HG02981 (cell line): ENCODE measurements at regions not wholly inside any gene's neighbourhood (a gene's known extent, or its start where the extent isn't known, plus 50 kb on each side); places are given as distances from the start of the nearest gene placed in this dataset.

ENCODE experiments used
- ATAC-seq: cut with Tn5 transposase; IDR thresholded peaks from one replicate; pipeline ENCODE4 v1.9.1; 2021; ENCODE audit warnings: mild to moderate bottlenecking, moderate library complexity; ENCODE audit not compliant: unreplicated experiment

DNA sequence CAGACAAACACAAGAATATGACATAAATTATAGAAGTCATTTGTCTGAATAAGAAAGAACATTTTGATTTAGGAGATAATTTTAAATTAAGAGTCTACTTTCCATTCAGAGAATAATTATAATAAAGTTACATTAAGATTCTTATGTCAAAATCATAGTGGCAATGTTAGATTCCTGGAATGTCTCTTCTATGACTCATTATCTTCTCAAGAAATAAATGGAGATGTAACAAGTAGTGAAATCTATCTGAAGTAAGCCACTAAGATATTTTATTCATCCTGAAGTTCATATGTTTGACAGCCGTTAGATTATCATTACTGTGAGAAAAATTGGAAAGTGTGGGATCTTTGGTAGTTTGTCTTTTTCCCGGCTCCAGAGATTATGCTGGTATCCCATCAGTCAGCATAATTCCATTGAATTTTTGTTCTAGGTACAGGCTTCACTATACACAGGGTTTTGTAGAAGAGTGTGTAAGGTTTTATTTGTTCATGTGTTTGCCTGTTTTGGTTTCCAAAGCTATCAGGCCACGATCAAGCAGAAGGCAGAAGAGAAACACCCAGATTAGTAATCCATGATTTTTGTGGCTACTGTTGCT is 1246.6 kb upstream of the LRRTM1 start:
- no peak for ATAC-seq

DNA sequence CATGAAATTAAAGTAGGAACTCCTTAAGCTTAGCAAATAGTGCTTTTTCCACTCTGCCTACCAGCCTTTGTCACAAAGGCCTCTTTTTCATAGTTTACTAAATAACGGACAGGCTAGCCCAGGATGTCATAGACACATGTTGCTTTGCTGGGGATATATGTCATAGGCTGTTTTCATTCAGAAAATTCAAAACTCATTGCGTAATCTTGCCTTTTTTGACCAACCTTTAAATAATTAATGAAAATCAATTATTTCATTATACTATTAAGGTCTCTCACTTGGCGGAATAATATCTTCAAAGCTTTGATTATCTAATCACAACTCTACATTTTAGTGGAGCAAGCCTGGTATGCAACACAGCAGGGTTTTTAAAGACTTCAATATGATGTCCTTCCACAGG is 1245.7 kb upstream of the LRRTM1 start:
- no peak for ATAC-seq

DNA sequence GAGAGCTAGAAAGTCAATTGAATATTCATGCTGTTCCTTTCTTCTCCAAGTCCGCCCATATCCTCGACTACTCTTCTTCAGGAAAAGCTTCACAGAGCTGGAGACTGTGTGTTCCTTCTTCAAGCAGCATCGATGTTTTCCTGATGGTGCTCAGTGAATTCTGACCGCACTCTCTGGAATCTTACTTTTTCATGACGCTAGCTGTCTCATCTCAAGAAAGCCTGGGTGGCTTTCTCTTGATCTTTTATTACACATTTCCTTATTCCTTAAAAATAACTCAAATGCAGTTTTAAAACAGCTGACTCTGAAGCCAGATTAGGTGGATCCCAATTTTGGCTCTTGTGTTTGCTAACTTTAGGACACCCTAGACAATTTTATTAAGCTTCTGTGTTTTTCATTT is 1245.1 kb upstream of the LRRTM1 start:
- ATAC-seq: no peak

DNA sequence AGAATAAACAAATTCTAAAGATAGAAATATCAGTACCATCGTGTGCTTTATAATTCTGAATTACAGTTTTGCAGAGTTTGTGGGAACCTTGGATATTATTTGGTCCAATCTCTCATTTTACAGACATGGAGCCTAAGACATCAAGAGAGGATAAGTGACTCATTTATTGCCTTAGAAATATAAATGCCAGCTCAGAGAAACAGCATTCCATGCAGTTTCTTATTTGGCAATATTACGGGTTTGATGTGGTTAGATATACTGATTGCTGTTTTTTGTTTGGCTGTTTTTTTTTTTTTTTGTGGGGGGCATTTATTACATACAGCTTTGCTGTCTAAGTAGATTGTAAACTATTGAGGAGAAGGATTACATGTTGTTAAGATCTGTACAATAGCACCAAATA is 1241.1 kb upstream of the LRRTM1 start:
- ATAC-seq: no peak

DNA sequence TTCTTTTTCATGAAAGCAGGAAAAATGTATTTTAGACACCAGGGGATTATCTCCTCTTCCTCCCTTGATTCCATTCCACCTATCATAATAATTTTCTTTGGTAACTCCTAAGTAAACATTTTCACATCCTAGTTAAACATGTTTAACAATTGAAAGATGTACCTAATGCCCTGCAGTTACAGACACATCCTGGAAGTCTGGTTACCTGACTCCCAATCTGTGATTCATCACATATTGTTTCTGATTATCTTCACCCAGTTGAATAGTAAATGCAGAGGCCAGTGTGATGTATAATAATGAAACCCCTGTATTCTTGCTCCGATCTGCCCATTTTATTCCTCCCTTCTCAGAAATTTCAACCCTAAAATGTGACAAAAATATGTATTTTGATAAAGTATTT is 1237.6 kb upstream of the LRRTM1 start:
- ATAC-seq: no peak

DNA sequence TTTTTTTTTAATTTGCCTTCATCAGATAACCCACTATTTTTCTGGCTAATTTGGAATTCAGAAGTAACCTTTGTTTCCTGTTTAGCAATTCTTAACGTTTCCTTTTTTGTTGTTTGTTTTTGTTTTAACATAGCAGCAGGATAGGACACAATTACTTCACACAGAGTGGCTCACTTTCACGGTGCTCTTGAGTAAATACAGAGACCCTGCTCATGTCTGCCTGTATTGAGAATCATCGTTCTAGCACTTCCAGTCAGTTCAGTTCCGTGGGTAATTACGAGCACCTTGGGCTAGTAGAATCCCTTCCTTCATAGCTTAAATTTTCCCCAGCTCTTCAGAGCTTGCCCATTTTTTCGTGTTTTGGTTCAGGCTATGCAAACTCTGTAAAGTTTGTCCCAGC is 1225.4 kb upstream of the LRRTM1 start:
- no peak for ATAC-seq

DNA sequence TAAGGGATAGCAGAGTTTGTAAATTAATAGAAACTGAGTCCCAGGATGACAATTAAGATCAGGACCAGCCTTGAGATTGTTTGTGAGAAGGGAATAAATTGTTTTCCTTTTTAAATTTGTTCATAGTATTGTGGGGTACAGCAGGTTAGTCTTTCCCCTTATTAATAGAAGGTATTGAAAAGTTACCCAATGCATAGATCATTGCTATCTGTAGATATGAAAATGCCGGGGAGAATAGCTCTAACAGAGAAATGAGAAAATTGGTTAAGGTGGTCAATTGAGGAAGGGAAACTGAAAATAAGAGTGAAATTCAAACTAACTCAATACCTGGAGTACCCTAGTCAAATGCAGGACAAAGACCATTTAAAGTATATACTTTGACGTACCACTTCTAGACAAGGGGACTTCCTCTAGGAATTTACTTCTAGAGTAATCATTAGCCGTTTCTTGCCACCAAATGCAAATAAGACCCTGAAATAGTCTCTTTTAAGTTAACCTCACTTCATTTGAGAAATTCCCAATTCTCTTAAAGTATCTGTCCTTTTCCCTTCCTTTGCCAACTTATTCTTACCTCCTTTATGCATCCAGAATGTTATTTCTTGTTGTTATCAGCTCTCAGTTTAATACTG is 1224.4 kb upstream of the LRRTM1 start:
- peak; percentile 97 for ATAC-seq

DNA sequence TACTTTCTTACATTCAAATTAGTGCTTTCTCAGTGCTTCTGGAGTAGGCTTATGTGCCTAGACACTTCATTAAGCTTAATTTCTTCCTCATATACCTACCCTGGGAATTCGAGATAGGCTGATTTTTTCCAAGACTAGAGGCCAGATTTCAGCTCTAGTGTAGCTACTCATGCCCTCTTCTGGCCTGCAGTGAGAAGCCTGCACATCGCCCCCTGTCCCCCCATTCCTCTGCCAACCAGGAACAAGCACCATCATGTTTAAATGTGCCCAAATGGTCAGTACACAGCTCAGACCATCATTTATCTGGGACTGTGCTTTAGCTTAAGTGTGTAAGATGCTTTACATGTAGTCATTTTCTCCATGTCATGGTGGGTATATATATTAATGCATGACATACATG is 1218.8 kb upstream of the LRRTM1 start:
- ATAC-seq: no peak

DNA sequence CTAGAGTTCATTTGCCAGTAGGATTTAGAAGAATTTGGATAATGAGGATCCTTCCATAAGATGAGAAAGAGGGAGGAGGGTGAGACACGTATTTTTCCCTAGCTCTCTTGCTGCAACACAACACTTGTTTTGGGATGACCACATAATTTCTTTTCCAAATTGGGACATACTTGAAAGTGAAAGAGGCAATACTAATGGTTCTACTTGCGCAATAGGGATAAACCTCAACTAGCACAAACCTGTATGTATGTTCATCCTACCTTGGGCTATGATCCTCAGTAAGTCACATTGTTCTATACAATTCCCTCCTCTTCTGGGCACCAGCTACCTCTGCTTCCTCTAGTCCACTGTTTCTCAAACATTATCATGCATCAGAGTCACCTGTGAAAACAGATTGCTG is 1208.8 kb upstream of the LRRTM1 start:
- ATAC-seq: no peak

DNA sequence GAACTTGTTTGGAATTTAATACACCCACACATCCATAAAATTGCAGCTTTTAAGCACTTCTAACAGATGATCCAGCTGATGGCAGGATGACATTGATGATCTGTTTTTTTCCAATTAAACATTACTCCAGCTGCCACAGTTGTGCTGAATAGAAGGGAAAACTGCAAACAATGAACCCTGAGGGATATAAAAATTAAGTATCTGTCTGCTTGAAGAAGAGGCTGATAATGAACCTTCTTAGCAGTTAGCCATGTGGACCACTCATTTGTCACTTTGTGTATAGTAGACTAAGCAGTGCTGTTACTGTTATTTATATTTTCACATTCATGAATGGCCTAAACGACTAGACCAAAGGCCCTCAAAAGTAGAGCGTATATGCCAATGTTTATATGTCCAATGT is 1201.0 kb upstream of the LRRTM1 start:
- no peak for ATAC-seq

DNA sequence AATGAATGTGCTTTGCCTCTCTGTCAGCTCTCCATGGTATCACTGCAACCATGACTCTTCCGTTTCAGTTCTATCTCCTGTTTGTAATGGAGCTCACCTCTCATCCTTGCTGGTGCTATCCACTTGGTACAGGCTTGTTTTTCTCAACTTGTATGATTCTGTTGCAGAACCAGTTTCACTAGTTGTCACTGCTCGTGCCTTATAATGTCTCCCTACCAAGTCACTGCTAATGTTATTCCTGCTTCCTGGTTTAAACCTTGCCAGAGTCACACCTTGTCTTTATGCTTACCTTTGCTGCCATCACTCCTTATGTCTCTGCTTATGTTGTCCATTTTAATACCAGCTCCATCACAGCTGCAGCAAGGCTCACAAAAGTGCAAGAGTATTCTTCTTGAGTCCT is 1191.0 kb upstream of the LRRTM1 start:
- no peak for ATAC-seq

DNA sequence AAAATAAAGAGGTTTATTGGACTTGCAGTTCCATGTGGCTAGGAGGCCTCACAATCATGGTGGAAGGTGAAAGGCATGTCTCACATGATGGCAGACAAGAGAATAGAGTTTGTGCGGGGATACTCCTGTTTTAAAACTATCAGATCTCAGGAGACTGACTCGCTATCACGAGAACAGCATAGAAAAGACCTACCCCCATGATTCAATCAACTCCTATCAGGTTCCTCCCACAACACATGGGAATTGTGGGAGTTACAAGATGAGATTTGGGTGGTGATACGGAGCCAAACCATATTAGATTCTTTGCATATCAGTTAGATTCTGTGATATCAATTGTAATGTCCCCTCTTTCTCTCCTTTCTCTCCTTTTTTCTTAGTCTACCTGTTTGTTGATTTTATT is 1178.7 kb upstream of the LRRTM1 start:
- no peak for ATAC-seq

DNA sequence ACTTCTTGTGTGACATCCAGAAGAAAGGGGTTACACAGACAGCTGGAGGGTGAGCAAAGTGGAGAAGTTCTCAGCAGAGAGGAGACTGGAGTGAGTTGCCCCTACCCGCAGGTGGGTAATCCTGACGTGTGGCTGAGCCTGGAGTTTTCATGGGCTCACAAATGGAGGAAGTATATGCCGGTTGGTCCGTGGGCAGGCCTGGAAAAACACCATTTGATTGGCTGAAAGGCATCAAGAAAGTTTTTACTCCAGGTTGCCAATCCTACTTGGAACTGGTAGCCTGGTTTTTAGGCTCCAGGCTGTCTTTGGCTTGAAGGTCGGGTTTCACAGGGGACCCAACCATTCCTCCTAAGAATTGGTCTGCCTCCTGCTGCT is 1177.4 kb upstream of the LRRTM1 start:
- no peak for ATAC-seq

DNA sequence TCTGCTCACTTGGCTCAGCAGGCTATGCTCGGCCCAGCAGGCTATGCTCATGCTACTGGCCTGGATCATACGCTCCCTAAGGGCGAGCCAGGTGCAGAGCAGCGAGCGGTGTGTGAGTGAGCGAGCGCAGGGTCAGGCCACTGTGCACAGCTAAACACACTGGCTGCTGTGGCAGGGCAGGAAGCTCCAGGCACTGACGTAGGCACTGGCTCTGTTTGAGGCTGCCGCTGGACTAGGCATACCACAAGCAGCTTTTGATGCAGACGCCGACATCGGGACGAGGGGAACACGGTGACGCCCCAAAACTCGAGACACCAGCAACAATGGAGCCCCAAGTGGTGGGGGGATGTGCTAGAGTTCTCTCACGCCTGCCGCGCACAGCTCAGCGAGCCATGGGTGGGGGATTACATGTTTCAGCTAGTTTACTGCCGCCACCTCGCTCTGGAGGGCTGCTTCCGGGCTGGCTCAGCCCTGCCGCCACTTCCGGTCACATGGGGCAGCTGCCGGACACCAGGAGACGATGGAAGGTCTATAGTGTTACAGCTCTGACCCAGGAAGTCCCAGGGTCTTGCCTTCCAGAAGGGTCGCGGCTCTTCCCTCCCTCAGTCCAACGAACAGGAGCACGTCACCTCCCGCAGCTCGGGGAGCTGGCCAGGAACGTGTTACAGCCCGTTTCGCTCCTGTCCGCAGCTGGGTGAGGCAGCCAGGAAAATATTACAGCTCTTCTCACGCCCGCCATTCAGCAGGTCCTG is 1176.9 kb upstream of the LRRTM1 start:
- no peak for ATAC-seq

DNA sequence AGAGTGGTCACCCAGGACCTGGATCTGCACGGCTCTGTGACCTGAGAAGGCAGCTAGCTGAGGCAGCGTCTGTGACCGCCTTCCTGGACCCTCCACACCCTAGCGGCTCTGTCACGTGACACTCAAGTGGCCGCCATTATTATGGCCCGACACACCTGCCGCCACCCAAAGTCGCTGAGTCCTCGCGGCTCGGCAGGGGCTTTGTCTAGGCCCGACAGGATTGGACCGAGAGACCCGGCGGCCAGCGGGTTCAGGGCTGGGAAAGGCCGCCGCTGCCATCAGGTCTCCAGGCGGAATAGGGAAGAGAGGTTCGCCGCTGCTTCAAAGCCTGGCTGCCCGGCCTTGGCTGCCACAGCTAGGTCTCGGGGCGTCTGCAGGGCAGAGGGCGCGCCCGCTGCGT is 1162.5 kb upstream of the LRRTM1 start:
- no peak for ATAC-seq

DNA sequence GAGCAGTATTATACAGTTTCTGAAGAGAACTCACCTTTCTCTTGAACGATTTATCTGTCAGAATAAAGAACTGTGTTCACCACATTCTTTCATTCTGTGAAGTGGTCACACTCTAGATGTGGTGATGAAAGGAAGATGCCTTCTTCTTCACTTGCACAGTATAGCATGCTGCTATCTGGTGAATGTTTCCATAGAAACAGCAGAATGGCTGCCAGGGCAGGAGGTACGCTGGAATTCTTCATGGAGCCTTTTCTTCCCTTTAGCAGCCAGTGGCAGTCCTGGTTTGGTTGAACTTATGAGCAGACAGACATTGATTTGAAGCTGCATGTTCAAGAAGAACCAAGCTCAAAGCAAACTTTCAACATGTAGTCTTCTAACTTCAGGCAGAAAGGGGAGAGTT is 1157.9 kb upstream of the LRRTM1 start:
- ATAC-seq: no peak

DNA sequence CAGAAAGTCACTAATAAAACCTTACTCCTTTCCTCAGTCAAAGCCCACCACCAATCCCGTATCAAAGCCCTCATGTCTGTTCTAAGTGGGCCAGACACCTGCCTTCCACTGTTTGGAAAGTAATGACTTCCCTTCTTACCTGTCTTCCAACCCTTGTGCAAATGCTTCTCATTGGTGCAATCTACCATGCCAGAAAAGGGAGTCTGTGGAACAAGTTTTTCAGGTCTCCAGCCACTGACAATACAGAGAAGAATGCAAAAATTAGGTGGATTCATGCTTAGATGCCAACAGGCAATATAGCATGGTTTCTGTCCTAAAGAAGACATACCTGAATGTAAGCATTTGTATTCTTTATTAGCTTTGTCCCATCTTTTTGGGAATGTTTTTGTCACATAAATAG is 1140.6 kb upstream of the LRRTM1 start:
- ATAC-seq: no peak

DNA sequence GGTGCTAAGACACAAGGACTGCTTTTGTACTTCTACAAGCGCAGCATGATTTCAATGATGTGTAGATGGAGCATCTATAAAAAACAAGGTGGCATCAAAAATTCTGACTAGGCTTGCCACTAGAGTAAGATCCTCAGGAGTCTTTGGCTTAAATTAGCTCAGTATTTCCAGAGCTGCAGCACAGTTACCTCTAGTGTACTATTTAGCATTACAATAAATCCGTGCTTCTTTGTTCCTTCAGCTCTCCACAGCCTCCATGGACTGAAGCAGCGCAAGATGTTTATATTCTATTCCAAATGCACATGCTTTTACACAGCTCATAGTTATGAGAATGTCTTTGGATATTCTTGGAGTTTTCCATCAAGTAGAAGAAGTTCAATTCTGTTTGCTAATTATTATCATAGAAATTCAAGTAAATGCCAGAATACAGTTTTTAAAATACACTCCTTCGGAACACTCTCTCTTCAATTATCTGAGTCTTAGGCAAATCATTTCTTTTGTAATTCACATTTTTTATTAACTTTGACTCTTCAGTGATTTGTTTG is 1133.0 kb upstream of the LRRTM1 start:
- ATAC-seq: no peak

DNA sequence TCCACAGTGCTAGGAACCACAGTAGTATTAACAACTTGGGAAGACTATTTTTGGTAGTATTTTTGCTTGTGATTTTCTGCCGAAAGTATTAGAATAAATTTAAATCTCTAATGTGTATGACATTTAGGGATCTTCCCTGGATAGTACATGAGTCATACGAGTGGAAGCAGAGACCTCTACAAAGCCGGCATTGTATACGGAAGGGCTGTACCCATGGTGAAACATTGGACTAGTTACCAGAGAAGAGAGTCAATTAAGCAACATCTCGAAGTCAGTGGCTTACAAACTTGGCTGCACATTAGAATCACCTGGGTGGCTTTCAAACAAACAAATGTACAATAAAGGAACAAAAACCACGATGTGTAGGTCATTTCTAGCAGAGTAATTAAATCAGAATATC is 1131.7 kb upstream of the LRRTM1 start:
- ATAC-seq: no peak

DNA sequence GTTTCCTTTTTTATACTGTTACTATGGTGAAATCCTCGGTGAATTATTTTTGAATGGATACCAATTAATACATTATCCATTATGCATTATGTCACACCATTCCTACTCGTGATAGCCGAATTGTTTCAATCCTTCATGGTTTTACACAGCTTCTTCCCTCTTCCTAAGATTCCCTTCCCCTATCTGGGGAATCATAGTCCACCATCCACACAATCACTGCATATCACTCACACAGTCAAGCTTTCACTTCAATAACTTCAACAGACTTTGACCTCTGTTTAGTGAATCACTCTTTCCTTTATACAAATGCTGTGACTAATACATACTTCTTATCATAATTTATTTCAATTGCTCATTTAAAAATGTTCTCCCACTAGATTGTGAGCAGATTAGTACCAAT is 1108.1 kb upstream of the LRRTM1 start:
- ATAC-seq: no peak

DNA sequence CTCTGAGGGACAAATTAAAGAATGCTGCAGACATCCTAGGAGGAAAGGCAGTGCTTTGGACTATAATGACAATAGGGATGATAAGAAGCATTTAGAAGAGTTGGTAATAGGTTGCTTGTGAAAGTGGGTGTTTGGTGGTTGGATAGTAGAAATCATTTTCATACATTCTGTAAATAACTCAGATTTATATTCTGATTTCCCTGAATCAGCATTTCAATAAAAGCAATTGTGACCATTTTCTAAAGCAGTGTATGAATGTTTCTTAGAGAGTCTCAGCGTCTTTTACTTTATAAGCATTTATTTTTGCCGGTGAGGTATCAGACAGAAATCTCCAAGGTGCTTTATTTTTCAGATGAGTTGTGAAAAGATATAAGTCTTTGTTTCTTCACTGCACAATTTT is 1099.0 kb upstream of the LRRTM1 start:
- ATAC-seq: no peak

DNA sequence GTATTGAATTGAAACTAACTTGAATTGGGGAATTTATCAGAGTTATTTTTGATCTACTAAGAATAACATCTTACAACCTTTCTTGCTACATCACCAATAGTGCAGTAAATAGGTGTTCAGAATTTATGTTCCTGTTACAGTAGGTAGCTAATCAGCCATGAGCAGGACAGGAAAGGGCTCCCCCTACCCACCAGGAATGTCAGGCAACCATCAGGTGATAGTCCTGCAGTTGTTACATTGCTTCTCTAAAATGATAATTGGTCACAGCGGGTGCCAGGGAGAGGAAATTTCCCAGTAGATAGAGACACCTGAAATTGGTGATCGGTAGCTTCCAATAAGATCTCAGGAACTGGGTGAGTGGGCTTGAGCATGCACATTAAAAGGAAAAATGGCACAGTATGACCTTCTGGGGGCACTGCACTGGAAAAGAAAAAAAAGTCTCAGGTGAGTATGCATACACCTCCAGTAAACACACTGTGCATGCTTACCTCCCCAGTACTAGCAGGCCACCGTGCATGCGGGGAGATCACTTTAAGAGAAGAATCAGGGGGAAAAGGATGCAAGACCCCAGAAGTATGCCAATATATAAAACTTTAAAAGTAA is 1092.0 kb upstream of the LRRTM1 start:
- no peak for ATAC-seq
